Right lobe of liver (tissue), 4 donors: ENCODE measurements at regions not wholly inside any gene's neighbourhood (a gene's known extent, or its start where the extent isn't known, plus 50 kb on each side); places are given as distances from the start of the nearest gene placed in this dataset.
"Not testable (repeated sequence)": the region's sequence is repeated elsewhere in the genome, so short reads cannot be mapped to it uniquely, and the experiment has no call there.

ENCODE experiments used
- CTCF ChIP-seq, 4 donors: fragments of 200-600 bp in 3 of 4; fragments of 450-650 bp in 1 of 4; IDR thresholded peaks; one replicate each; pipeline versions ENCODE4 v1.5.1 to v1.8.0; 2016 to 2022; ENCODE audit warnings: antibody characterized with exemption in 4 of 4, mild to moderate bottlenecking in 2 of 4
- POLR2A ChIP-seq: fragments of 450-650 bp; IDR thresholded peaks from one replicate; pipeline ENCODE4 v1.6.1; 2017; ENCODE audit warnings: antibody characterized with exemption, mild to moderate bottlenecking
- donor health status: DM: no; HTN: no; CAD: no.
- donor health status: DM: no; HTN: no; CAD: no.
- donor health status: DM: no; HTN: yes; CAD: no.

- not testable (repeated sequence) for TF ChIP-seq CTCF (IDR thresholded peaks at IDR 0.05); POLR2A
Measured at GRCh38 chr19:40940771-40941170, 50.3 kb upstream of the CYP2B6 start.
